ENCODE measurements at regions not wholly inside any gene's neighbourhood (a gene's known extent, or its start where the extent isn't known, plus 50 kb on each side); places are given as distances from the start of the nearest gene placed in this dataset.

- no peak overlapping the region for H2BK120ac ChIP-seq (ENCODE audit: low read depth, low read length)
- H2BK15ac ChIP-seq (ENCODE audit: low read depth, low read length) = no peak overlapping the region
- BruUV-seq (replicated peaks) = no TSS peak
- no peaks in the 10 kb centered on the region for H3K79me1 ChIP-seq (ENCODE audit: low read depth in 1 of 2, low read length in 2 of 2)
- H3K4ac ChIP-seq (ENCODE audit: low read depth, low read length) = no peak overlapping the region
- no peak overlapping the region for H3K23ac ChIP-seq (ENCODE audit: low read depth, low read length)
- no peak overlapping the region for H4K8ac ChIP-seq (ENCODE audit: low read depth in 2 of 2, low read length in 2 of 2)
- no peak overlapping the region for H3K14ac ChIP-seq (replicated peaks; ENCODE audit: low read depth, low read length)
- no peak overlapping the region for H3K4me3 ChIP-seq (ENCODE audit: insufficient read depth, low read depth, low read length)
- in situ Hi-C loops (cut with MboI; ENCODE audit: low sequenced_read_pairs) = no loop called here
- H3K4me2 ChIP-seq (ENCODE audit: low read depth, low read length) = no peak overlapping the region
- no peak overlapping the region for H3K9ac ChIP-seq (ENCODE audit: low read depth, low read length)
- H4K91ac ChIP-seq (ENCODE audit: insufficient read depth, low read depth, low read length) = no peak overlapping the region
- no peak overlapping the region for H4K5ac ChIP-seq (ENCODE audit: low read depth, low read length)
- H2AK9ac ChIP-seq (replicated peaks; ENCODE audit: low read depth, low read length, poor library complexity) = no peak overlapping the region
- ChIA-PET POLR2A (ENCODE audit: unreplicated experiment) (no interaction called here), CTCF (no interaction called here)
- 86% methylated on average over 21 of the region's 24 CpGs; no CpG with 5 or more reads in 1 of the 2 experiments for WGBS, 2 experiments (ENCODE audit: extremely low coverage in 2 of 2, insufficient read length in 1 of 2)
- H4K20me1 ChIP-seq (ENCODE audit: insufficient read depth, low read length) = no peaks in the 10 kb centered on the region
- H3K4me1 ChIP-seq (ENCODE audit: control insufficient read depth, insufficient read depth, low read length) = no peaks in the 10 kb centered on the region
- DNase-seq (no peak), ATAC-seq (ENCODE audit: low read depth) (no peak)
- no peaks in the 10 kb centered on the region for H3K9me1 ChIP-seq (ENCODE audit: insufficient read depth, low read length)
- no peak overlapping the region for H2AFZ ChIP-seq (replicated peaks; ENCODE audit: low read length, poor library complexity)
- no peaks in the 10 kb centered on the region for H3K36me3 ChIP-seq (ENCODE audit: control insufficient read depth, insufficient read depth, low read length)
- peaks cover 23% of the 10 kb centered on the region for H3K9me3 ChIP-seq (ENCODE audit: control insufficient read depth, insufficient read depth, low read length)
- no peak overlapping the region for H2BK5ac ChIP-seq (ENCODE audit: low read depth, low read length, poor library complexity, severe bottlenecking)
- intact Hi-C loops (cut with micrococcal nuclease) = no loop called here
- no peak overlapping the region for H3K18ac ChIP-seq (ENCODE audit: low read depth, low read length)
- no peak overlapping the region for H2AK5ac ChIP-seq (ENCODE audit: low read depth, low read length)
- TF ChIP-seq ELK1 (IDR thresholded peaks at IDR 0.05; ENCODE audit: borderline replicate concordance, low read depth, low read length) (no peak), NFE2L2 (IDR thresholded peaks at IDR 0.05; ENCODE audit: low read depth, low read length) (no peak), SMC3 (IDR thresholded peaks at IDR 0.05; ENCODE audit: low read depth, low read length) (no peak), MAZ (IDR thresholded peaks at IDR 0.05; ENCODE audit: borderline replicate concordance, low read depth, low read length) (no peak), POLR2A (IDR thresholded peaks at IDR 0.05; ENCODE audit: low read depth, low read length) (no peak), USF2 (IDR thresholded peaks at IDR 0.05; ENCODE audit: low read depth, low read length) (no peak), CEBPB (IDR thresholded peaks at IDR 0.05; ENCODE audit: low read depth, low read length) (no peak), CHD1 (IDR thresholded peaks at IDR 0.05; ENCODE audit: low read depth, low read length) (no peak), FOS (IDR thresholded peaks at IDR 0.05; ENCODE audit: low read depth, low read length) (no peak), MXI1 (IDR thresholded peaks at IDR 0.05; ENCODE audit: borderline replicate concordance, low read depth, low read length) (no peak), CTCF (conservative IDR thresholded peaks at IDR 0.05; ENCODE audit: low read depth, low read length) (no peak), RAD21 (IDR thresholded peaks at IDR 0.05; ENCODE audit: low read length) (no peak), MAFK (IDR thresholded peaks at IDR 0.05; ENCODE audit: low read depth, low read length) (no peak), BHLHE40 (IDR thresholded peaks at IDR 0.05; ENCODE audit: low read depth, low read length) (no peak), RCOR1 (IDR thresholded peaks at IDR 0.05; ENCODE audit: insufficient replicate concordance, low read length) (no peak), RFX5 (IDR thresholded peaks at IDR 0.05; ENCODE audit: low read depth, low read length) (no peak)
- no peak overlapping the region for H3K27ac ChIP-seq (ENCODE audit: insufficient read depth, low read length)
- dilution Hi-C loops (cut with HindIII; ENCODE audit: low sequenced_read_pairs, unreplicated experiment) = no loop called here
- no peaks in the 10 kb centered on the region for H3K27me3 ChIP-seq (ENCODE audit: control insufficient read depth, insufficient read depth, low read length)
- no peak overlapping the region for H2BK20ac ChIP-seq (ENCODE audit: low read depth, low read length)
- no peak overlapping the region for H3K56ac ChIP-seq (ENCODE audit: extremely low read depth, insufficient read depth, low read length)
Measured at GRCh38 chr9:135288054-135288453, 191.5 kb upstream of the PPP1R26 start.

Measured in IMR-90 (cell line).